ENCODE measurements at regions not wholly inside any gene's neighbourhood (a gene's known extent, or its start where the extent isn't known, plus 50 kb on each side); places are given as distances from the start of the nearest gene placed in this dataset.

GRCh38 chr10:107427016-107427415 lies 262.5 kb upstream of the SORCS1 start:
- Histone ChIP-seq H3K36me3 (ENCODE audit: control insufficient read depth, insufficient read depth, low read length) (no peaks in the 10 kb centered on the region), H4K20me1 (ENCODE audit: control insufficient read depth, extremely low read depth, insufficient read depth, low read length) (no peaks in the 10 kb centered on the region), H3K4me1 (ENCODE audit: control insufficient read depth, extremely low read depth, insufficient read depth, low read length) (no peaks in the 10 kb centered on the region), H2AFZ (ENCODE audit: low read length) (no peak overlapping the region), H3K27me3 (ENCODE audit: control insufficient read depth, insufficient read depth, low read length) (no peaks in the 10 kb centered on the region), H3K9me3 (ENCODE audit: control insufficient read depth, insufficient read depth, low read depth, low read length) (no peaks in the 10 kb centered on the region), H3K4me3 (replicated peaks in 1 of 4; ENCODE audit: control extremely low read depth in 1 of 4, insufficient read depth in 1 of 4, low read depth in 3 of 4, low read length in 4 of 4) (no peak overlapping the region), H3K27ac (ENCODE audit: insufficient read depth, low read length) (no peak overlapping the region), H3K79me2 (ENCODE audit: control insufficient read depth, insufficient read depth, low read length) (no peaks in the 10 kb centered on the region), H3K9ac (ENCODE audit: insufficient read depth, low read length) (no peak overlapping the region), H3K4me2 (ENCODE audit: extremely low read depth, insufficient read depth, low read length) (no peak overlapping the region)
- no peak for DNase-seq (ENCODE audit: low read depth in 2 of 2)
- TF ChIP-seq CTCF (conservative IDR thresholded peaks at IDR 0.05 in 1 of 2, IDR thresholded peaks at IDR 0.05 in 1 of 2; ENCODE audit: low read depth in 1 of 2, low read length in 2 of 2) (no peak), EZH2 (IDR thresholded peaks at IDR 0.05; ENCODE audit: low read length, missing control alignments) (no peak)

GRCh38 chr10:107425931-107426553 lies 261.5 kb upstream of the SORCS1 start:
- TF ChIP-seq CTCF (conservative IDR thresholded peaks at IDR 0.05 in 1 of 2, IDR thresholded peaks at IDR 0.05 in 1 of 2; ENCODE audit: low read depth in 1 of 2, low read length in 2 of 2) = no peak
- no peak for TF ChIP-seq EZH2 (IDR thresholded peaks at IDR 0.05; ENCODE audit: low read length, missing control alignments)
- H3K27me3 ChIP-seq (ENCODE audit: control insufficient read depth, insufficient read depth, low read length) = no peaks in the 10 kb centered on the region
- H3K9ac ChIP-seq (ENCODE audit: insufficient read depth, low read length) = no peak overlapping the region
- no peak overlapping the region for H2AFZ ChIP-seq (ENCODE audit: low read length)
- DNase-seq (ENCODE audit: low read depth in 2 of 2) = no peak
- no peak overlapping the region for H3K27ac ChIP-seq (ENCODE audit: insufficient read depth, low read length)
- no peaks in the 10 kb centered on the region for H3K9me3 ChIP-seq (ENCODE audit: control insufficient read depth, insufficient read depth, low read depth, low read length)
- H3K4me2 ChIP-seq (ENCODE audit: extremely low read depth, insufficient read depth, low read length) = no peak overlapping the region
- no peaks in the 10 kb centered on the region for H3K79me2 ChIP-seq (ENCODE audit: control insufficient read depth, insufficient read depth, low read length)
- no peak overlapping the region for H3K4me3 ChIP-seq (replicated peaks in 1 of 4; ENCODE audit: control extremely low read depth in 1 of 4, insufficient read depth in 1 of 4, low read depth in 3 of 4, low read length in 4 of 4)
- no peaks in the 10 kb centered on the region for H4K20me1 ChIP-seq (ENCODE audit: control insufficient read depth, extremely low read depth, insufficient read depth, low read length)
- no peaks in the 10 kb centered on the region for H3K36me3 ChIP-seq (ENCODE audit: control insufficient read depth, insufficient read depth, low read length)
- no peaks in the 10 kb centered on the region for H3K4me1 ChIP-seq (ENCODE audit: control insufficient read depth, extremely low read depth, insufficient read depth, low read length)

GRCh38 chr10:107424628-107425027 lies 260.1 kb upstream of the SORCS1 start:
- Histone ChIP-seq H3K9me3 (ENCODE audit: control insufficient read depth, insufficient read depth, low read depth, low read length) (no peaks in the 10 kb centered on the region), H4K20me1 (ENCODE audit: control insufficient read depth, extremely low read depth, insufficient read depth, low read length) (no peaks in the 10 kb centered on the region), H3K4me1 (ENCODE audit: control insufficient read depth, extremely low read depth, insufficient read depth, low read length) (no peaks in the 10 kb centered on the region), H3K4me2 (ENCODE audit: extremely low read depth, insufficient read depth, low read length) (no peak overlapping the region), H3K9ac (ENCODE audit: insufficient read depth, low read length) (no peak overlapping the region), H3K79me2 (ENCODE audit: control insufficient read depth, insufficient read depth, low read length) (no peaks in the 10 kb centered on the region), H3K27me3 (ENCODE audit: control insufficient read depth, insufficient read depth, low read length) (no peaks in the 10 kb centered on the region), H3K36me3 (ENCODE audit: control insufficient read depth, insufficient read depth, low read length) (no peaks in the 10 kb centered on the region), H3K27ac (ENCODE audit: insufficient read depth, low read length) (no peak overlapping the region), H2AFZ (ENCODE audit: low read length) (no peak overlapping the region), H3K4me3 (replicated peaks in 1 of 4; ENCODE audit: control extremely low read depth in 1 of 4, insufficient read depth in 1 of 4, low read depth in 3 of 4, low read length in 4 of 4) (no peak overlapping the region)
- TF ChIP-seq CTCF (conservative IDR thresholded peaks at IDR 0.05 in 1 of 2, IDR thresholded peaks at IDR 0.05 in 1 of 2; ENCODE audit: low read depth in 1 of 2, low read length in 2 of 2) = no peak
- no peak for DNase-seq (ENCODE audit: low read depth in 2 of 2)

All from fibroblast of lung (primary cell).